ENCODE measurements at regions not wholly inside any gene's neighbourhood (a gene's known extent, or its start where the extent isn't known, plus 50 kb on each side); places are given as distances from the start of the nearest gene placed in this dataset.

GRCh38 chr1:36743286-36744005 lies 260.7 kb upstream of the CSF3R start:
- in situ Hi-C loops (cut with HindIII; ENCODE audit: low pct_ligation_motif_present, low pct_unique_long_range_greater_than_20kb, low sequenced_read_pairs) = no loop called here
- DNase-seq = no peak

DNA sequence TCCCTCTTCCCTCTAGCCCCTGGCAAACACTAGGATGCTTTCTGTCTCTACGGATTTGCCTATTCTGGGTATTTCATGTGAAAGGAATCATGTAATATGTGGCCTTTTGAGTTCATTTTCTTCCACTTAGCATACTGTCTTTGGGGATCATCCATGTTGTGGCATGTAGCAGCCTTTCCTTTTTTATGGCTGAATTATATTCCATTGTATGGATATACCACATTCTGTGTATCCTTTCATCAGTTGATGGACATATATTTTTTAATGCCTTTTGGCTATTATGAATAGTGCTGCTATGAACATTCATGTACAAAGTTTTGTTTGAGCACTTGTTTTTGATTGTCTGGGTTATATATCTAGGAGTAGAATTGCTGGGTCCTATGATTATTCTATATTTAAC lies 258.4 kb upstream of the CSF3R start:
- in situ Hi-C loops (cut with HindIII; ENCODE audit: low pct_ligation_motif_present, low pct_unique_long_range_greater_than_20kb, low sequenced_read_pairs) = no loop called here

DNA sequence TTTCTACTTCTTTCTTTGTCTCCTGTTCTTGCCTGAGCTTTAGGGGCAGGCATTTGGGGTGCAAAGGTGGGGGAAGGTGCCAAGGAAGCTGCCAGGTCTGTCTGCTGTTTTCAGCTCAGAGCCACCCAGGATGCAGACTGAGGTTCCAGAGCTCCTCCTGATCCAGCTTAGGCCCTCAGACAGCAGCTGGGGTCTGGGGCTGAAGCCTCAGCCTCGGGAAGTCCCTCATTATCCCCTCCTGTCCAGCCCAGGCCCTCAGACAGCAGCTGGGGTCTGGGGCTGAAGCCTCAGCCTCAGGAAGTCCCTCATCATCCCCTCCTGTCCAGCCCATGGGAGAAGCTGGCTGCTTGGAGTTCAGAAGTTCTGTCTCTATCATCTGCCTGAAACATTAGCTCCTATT lies 257.7 kb upstream of the CSF3R start:
- in situ Hi-C loops (cut with HindIII; ENCODE audit: low pct_ligation_motif_present, low pct_unique_long_range_greater_than_20kb, low sequenced_read_pairs) = no loop called here
- DNase-seq = no peak

More for the DNA sequence above, 258.4 kb upstream of the CSF3R start:
- DNase-seq = no peak

DNA sequence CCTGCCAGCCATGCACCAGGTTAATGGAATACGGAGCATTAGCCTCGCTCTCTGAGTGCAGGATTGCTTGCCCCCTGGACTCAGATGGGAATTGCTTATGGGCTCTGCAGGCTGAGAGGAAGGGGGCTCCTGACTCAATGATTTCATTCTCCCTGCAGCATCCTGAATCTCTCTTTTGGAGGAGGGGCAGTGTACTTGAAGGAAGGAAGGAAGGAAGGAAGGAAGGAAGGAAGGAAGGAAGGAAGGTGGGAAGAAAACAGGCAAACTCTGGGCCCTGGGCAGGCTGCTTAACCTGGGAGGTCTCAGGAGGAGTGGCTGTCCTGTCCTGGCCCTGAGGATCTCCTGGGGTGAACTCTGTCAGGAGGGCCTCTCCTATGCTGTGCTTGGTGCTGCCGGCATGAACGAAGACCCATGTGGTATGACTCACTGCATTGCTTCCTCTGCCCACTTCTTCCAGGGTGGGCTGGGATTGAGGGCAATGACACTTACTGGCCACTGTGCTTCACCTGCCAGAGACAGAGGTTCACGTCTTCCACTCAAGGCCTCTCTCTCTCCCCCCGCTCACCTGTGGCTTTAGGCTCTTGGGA lies 257.1 kb upstream of the CSF3R start:
- no peak for DNase-seq
- in situ Hi-C loops (cut with HindIII; ENCODE audit: low pct_ligation_motif_present, low pct_unique_long_range_greater_than_20kb, low sequenced_read_pairs) = no loop called here

DNA sequence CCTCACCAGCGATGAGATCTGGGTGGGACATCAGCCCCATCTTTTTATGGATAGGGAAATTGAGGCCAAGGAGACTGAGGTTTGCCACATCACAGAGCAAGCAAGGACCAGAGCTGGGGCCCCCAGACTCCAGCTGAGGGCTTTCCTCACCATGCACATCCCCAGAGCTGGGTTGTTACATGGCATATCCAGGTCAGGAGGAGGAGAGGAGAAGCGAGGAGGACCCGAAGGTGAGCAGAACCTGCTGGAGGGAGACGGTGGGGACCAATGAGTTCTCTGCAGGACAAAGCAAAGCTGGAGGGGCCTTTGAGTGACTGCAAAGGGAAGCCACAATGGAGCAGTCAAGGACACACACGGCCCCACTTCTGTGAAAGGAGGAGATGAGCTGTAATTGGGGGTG lies 255.5 kb upstream of the CSF3R start:
- DNase-seq = no peak
- in situ Hi-C loops (cut with HindIII; ENCODE audit: low pct_ligation_motif_present, low pct_unique_long_range_greater_than_20kb, low sequenced_read_pairs) = no loop called here

DNA sequence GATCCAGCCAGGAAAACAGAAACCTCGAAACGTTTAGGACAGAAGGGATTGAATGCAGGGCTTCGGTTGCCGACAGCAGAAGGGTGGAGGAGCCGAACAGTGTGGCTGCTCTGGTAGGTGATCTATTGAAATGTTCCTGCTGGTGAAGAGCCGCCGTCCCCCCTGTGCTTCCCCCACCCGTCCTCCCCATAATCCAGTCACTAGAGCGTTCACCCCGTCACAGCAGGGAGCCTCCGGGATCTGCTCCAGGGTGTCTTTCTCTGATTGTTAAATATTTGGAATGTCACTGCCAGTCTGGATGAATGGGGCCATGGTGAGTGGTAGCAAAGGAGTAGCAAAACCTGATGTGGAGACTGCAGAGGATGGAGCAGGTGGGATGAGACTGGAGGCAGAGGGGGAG lies 255.1 kb upstream of the CSF3R start:
- no peak for DNase-seq
- in situ Hi-C loops (cut with HindIII; ENCODE audit: low pct_ligation_motif_present, low pct_unique_long_range_greater_than_20kb, low sequenced_read_pairs) = no loop called here

GRCh38 chr1:36737038-36737555 lies 254.4 kb upstream of the CSF3R start:
- in situ Hi-C loops (cut with HindIII; ENCODE audit: low pct_ligation_motif_present, low pct_unique_long_range_greater_than_20kb, low sequenced_read_pairs) = no loop called here
- no peak for DNase-seq

DNA sequence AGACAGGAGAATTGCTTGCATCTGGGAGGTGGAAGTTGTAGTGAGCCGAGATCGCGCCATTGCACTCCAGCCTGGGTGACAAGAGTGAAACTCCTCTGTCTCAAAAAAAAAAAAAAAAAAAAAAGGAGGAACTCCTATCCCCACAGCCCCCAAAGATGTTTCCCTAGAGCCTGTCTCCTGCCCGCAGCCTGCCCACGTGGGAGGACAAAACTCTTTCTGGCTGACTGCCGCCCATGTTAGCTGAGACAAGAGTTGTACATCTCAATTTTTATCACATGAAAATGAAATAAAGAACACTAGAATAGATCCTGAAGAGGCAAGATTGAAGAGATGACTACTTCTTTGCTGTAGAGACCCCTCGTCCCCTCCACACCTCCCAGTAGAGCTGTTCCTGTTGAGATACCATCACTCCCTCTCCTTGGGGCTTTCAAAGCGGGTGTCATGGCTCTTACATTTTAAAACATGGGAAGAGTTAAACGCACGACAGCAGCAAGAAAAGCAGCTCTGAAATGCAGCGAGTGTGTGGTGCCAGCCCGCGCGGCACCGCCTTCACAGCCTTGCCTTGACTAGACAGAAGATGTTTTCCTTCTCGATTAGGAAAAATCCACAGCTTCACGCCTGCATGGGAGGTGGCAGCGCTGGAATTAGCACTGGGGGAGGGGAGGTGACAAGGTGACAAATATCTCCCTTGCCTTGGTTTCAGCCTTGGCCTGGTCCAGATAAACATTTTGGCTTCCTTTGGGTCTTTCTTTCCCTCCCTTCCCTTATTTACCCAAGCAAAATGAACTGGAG lies 253.4 kb upstream of the CSF3R start:
- in situ Hi-C loops (cut with HindIII; ENCODE audit: low pct_ligation_motif_present, low pct_unique_long_range_greater_than_20kb, low sequenced_read_pairs) = no loop called here
- DNase-seq = no peak

DNA sequence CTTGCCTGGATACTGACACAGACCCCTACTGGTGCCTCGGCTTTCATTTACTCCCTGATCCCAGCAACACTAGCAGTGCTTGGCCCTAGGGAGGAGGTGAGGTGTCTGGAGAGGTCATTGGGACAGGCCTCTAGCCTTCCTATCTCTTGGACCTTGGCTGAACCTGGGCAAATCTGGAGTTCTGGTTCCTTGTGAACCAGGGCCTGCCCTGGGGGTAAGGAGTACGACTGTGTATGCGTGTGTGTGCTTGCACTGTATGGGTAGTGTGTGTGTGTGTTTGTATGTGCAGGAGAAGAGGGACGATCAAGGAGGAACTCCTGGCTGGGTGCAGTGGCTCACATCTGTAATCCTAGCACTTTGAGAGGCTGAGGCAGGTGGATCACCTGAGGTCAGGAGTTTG lies 252.7 kb upstream of the CSF3R start:
- in situ Hi-C loops (cut with HindIII; ENCODE audit: low pct_ligation_motif_present, low pct_unique_long_range_greater_than_20kb, low sequenced_read_pairs) = no loop called here
- no peak for DNase-seq

DNA sequence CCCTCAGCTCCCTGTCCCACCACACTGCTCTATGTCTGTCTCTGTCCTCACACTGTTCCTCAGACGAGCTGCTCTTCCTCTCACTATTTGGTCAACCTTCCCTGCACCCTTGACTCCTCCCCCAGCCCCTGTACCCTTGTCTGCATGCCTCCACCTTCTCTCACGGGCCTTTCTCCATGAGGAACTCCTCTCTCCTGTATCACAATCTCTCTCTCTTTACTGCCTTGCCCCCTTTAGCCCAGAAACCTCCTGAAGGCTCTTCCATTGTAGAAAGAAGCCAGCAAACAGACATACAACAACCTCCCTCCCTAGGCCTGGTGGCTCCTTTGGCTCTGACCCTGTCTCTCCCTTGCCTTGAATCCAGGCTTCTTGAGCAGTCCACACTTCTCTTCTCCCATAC lies 251.6 kb upstream of the CSF3R start:
- in situ Hi-C loops (cut with HindIII; ENCODE audit: low pct_ligation_motif_present, low pct_unique_long_range_greater_than_20kb, low sequenced_read_pairs) = no loop called here

DNA sequence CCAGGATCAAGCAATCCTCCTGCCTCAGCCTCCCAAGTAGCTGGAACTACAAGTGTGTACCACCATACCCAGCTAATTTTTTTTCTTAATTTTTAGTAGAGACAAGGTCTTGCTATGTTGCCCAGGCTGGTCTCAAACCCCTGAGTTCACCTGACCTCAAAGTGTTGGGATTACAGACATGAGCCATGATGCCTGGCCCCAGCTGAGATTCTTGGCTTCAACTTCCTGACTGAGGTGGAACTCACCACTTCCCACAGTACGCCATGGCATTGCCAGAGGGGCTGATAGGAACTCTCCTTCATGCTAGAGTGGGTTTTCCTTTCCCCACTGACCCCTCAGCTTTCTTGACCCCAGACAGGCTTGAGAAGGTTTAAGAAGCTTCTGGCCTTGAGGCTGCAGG lies 251.0 kb upstream of the CSF3R start:
- in situ Hi-C loops (cut with HindIII; ENCODE audit: low pct_ligation_motif_present, low pct_unique_long_range_greater_than_20kb, low sequenced_read_pairs) = no loop called here
- DNase-seq = no peak

More for the DNA sequence above, 251.6 kb upstream of the CSF3R start:
- no peak for DNase-seq

DNA sequence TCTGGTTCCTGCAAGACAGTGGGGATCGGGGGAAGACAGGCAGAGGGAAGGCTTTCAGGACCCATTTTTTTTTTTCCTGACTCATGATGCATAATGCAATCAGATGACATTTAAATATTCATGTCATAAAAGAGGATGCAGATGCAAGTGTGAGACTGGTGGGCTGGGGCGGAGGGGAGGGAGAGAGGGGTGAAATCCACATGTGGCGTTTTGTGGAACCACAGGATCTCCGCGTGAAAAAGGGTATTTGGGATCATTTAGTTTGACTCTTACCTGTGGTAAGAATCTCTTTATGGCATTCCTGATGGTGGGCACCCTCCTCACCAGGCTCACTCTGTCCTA lies 249.3 kb upstream of the CSF3R start:
- DNase-seq = no peak
- in situ Hi-C loops (cut with HindIII; ENCODE audit: low pct_ligation_motif_present, low pct_unique_long_range_greater_than_20kb, low sequenced_read_pairs) = no loop called here

DNA sequence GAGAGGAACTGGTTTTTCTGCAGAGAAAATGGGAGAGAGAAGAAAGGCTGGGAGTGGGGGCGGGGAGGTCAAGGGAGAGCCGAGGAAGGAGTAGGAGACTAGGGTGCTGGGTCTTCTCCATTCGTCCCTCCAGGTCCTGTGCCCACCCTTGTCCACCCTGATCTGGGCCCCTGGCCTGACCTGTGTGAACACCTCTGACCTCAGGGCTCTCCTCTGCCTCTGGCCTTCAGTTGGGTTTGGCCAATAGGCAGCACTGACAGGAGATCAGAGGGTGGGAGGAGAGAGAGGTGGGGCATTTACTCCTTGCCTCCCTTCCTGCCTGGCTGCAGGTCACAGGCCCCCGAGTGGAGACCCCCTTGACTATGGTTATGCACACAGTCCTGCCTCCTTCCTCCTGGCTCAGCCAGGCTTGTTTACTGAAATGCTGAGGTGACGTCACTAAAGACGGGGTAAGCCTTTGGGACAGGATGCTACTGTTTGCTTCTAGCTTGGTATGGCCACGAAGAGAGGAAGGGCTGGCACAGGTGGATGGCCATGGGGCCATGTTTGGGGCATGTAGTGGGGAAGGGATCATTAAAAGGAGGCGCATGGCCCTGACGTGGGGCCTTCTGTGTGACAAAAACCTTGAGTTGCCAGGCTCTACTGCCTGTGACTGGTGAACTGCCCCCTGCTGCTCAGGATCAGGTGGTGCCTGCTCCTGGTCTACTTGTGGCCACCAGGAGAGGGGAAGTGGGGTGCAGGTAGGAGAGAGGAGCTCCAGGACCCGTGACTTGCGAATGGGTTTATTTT lies 248.7 kb upstream of the CSF3R start:
- DNase-seq = no peak
- in situ Hi-C loops (cut with HindIII; ENCODE audit: low pct_ligation_motif_present, low pct_unique_long_range_greater_than_20kb, low sequenced_read_pairs) = no loop called here

- no peak for DNase-seq
- in situ Hi-C loops (cut with HindIII; ENCODE audit: low pct_ligation_motif_present, low pct_unique_long_range_greater_than_20kb, low sequenced_read_pairs) = no loop called here
Observed at GRCh38 chr1:36730599-36730998, 247.9 kb upstream of the CSF3R start.

- in situ Hi-C loops (cut with HindIII; ENCODE audit: low pct_ligation_motif_present, low pct_unique_long_range_greater_than_20kb, low sequenced_read_pairs) = no loop called here
- no peak for DNase-seq
Observed at GRCh38 chr1:36729716-36730510, 247.2 kb upstream of the CSF3R start.

GRCh38 chr1:36729289-36729688 lies 246.6 kb upstream of the CSF3R start:
- DNase-seq = no peak
- in situ Hi-C loops (cut with HindIII; ENCODE audit: low pct_ligation_motif_present, low pct_unique_long_range_greater_than_20kb, low sequenced_read_pairs) = no loop called here

DNA sequence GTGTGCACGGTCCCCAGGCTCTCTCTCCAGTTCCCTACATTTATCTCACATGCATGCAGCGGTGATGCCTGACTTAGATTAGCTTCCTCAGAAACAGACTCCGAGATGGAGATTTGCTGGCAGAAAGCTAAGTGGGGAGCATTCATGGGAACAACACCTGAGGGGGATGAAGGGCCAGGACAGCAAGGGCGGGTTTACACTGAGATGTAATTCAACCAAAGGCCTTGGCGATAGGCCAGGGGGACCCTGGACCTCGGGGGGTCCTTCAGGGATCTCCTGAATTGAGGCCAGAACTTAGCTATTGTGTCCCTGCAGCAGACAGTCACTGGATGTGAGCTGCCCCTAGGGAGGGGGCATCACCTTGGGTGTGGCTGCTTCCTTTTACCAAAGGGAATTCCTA lies 246.1 kb upstream of the CSF3R start:
- no peak for DNase-seq
- in situ Hi-C loops (cut with HindIII; ENCODE audit: low pct_ligation_motif_present, low pct_unique_long_range_greater_than_20kb, low sequenced_read_pairs) = no loop called here

DNA sequence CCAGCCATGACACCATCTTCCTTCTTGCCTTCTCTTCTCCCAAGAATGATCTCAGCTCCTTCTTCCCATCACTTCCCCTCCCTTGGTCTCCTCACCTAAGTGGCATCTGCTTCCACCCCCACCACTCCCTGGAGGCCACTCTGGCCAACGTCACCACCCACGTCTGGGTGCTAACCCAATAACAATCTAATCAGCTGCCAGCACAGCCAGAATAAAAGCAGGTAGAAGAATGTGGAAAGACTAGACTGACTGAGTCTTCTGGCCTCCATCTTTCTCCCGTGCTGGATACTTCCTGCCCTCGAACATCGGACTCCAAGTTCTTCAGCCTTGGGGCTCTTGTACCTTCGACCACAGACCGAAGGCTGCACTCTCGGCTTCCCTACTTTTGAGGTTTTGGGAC lies 245.3 kb upstream of the CSF3R start:
- in situ Hi-C loops (cut with HindIII; ENCODE audit: low pct_ligation_motif_present, low pct_unique_long_range_greater_than_20kb, low sequenced_read_pairs) = no loop called here
- DNase-seq = no peak
